ENCODE measurements at regions not wholly inside any gene's neighbourhood (a gene's known extent, or its start where the extent isn't known, plus 50 kb on each side); places are given as distances from the start of the nearest gene placed in this dataset.

GRCh38 chr16:65548470-65548869, 426.6 kb upstream of the CDH11 start:
- Histone ChIP-seq H3K79me2 (ENCODE audit: insufficient read depth, low read length) (no peaks in the 10 kb centered on the region), H4K20me1 (ENCODE audit: insufficient read depth) (no peaks in the 10 kb centered on the region), H3K36me3 (ENCODE audit: control insufficient read depth in 1 of 2, insufficient read depth in 2 of 2, low read length in 2 of 2) (no peaks in the 10 kb centered on the region), H3K4me3 (replicated peaks in 1 of 2; ENCODE audit: low read depth in 1 of 2, low read length in 2 of 2) (no peak overlapping the region), H3K4me1 (ENCODE audit: control insufficient read depth in 1 of 2, insufficient read depth in 2 of 2, low read length in 2 of 2) (no peaks in the 10 kb centered on the region), H2AFZ (ENCODE audit: low read depth, low read length, poor library complexity, severe bottlenecking) (no peak overlapping the region), H3K4me2 (ENCODE audit: low read length) (no peak overlapping the region), H3K27ac (ENCODE audit: low read depth, low read length) (no peak overlapping the region), H3K9ac (ENCODE audit: low read length) (no peak overlapping the region), H3K9me2 (ENCODE audit: insufficient read depth) (no peaks in the 10 kb centered on the region), H3K9me3 (ENCODE audit: control insufficient read depth in 1 of 2, insufficient read depth in 1 of 2, low read depth in 1 of 2, low read length in 2 of 2) (peaks cover 0 to 4% of the 10 kb centered on the region in 2 experiments; a peak in 2 of 4 replicates), H3K27me3 (ENCODE audit: insufficient read depth, low read length) (no peaks in the 10 kb centered on the region)
- ATAC-seq (no peak), DNase-seq (ENCODE audit: low read depth, low spot score) (no peak)
- intact Hi-C loops (cut with micrococcal nuclease) = no loop called here
- ChIA-PET POLR2A (no interaction called here), CTCF (no interaction called here), RAD21 (ENCODE audit: low non-redundant PET in 1 of 2, low total read pairs in 2 of 2, uncharacterized antibody in 2 of 2, unreplicated experiment in 2 of 2) (no interaction called here)
- TF ChIP-seq ELF1 (IDR thresholded peaks at IDR 0.05; ENCODE audit: borderline replicate concordance, low read depth) (no peak), RAD21 (IDR thresholded peaks at IDR 0.05; ENCODE audit: low read depth) (no peak), POLR2AphosphoS5 (IDR thresholded peaks at IDR 0.05; ENCODE audit: low read depth, low read length) (no peak), YY1 (IDR thresholded peaks at IDR 0.05; ENCODE audit: extremely low read depth, insufficient replicate concordance, low read depth, low read length) (no peak), CBX3 (IDR thresholded peaks at IDR 0.05; ENCODE audit: low read depth) (no peak), SIN3A (IDR thresholded peaks at IDR 0.05; ENCODE audit: low read depth) (no peak), ATF3 (IDR thresholded peaks at IDR 0.05) (no peak), JUND (IDR thresholded peaks at IDR 0.05) (no peak), CTCF (IDR thresholded peaks at IDR 0.05 in 2 of 3, conservative IDR thresholded peaks at IDR 0.05 in 1 of 3; ENCODE audit: borderline replicate concordance in 1 of 3, insufficient read depth in 1 of 3, low read depth in 2 of 3, low read length in 2 of 3) (no peak), EGR1 (IDR thresholded peaks at IDR 0.05; ENCODE audit: low read depth) (no peak)
- no TSS peak for BruUV-seq (replicated peaks)
